ENCODE measurements at regions not wholly inside any gene's neighbourhood (a gene's known extent, or its start where the extent isn't known, plus 50 kb on each side); places are given as distances from the start of the nearest gene placed in this dataset.

- TF ChIP-seq CTCF (IDR thresholded peaks at IDR 0.05; ENCODE audit: borderline replicate concordance, insufficient read depth, low read depth, low read length), result no peak
Observed at GRCh38 chr5:162497455-162497854, 429.9 kb downstream of the GABRG2 start.

GRCh38 chr5:162502780-162503179 lies 435.2 kb downstream of the GABRG2 start:
- H3K4me3 ChIP-seq (ENCODE audit: low read depth, low read length), result no peak overlapping the region
- no peak for TF ChIP-seq CTCF (IDR thresholded peaks at IDR 0.05; ENCODE audit: borderline replicate concordance, insufficient read depth, low read depth, low read length)

More at GRCh38 chr5:162497455-162497854, 429.9 kb downstream of the GABRG2 start:
- H3K4me3 ChIP-seq (ENCODE audit: low read depth, low read length), result no peak overlapping the region

GRCh38 chr5:162503796-162504195 lies 436.2 kb downstream of the GABRG2 start:
- TF ChIP-seq CTCF (IDR thresholded peaks at IDR 0.05; ENCODE audit: borderline replicate concordance, insufficient read depth, low read depth, low read length), result no peak
- no peak overlapping the region for H3K4me3 ChIP-seq (ENCODE audit: low read depth, low read length)

GRCh38 chr5:162512935-162513565 lies 445.5 kb downstream of the GABRG2 start:
- H3K4me3 ChIP-seq (ENCODE audit: low read depth, low read length), result no peak overlapping the region
- no peak for TF ChIP-seq CTCF (IDR thresholded peaks at IDR 0.05; ENCODE audit: borderline replicate concordance, insufficient read depth, low read depth, low read length)

- no peak for TF ChIP-seq CTCF (IDR thresholded peaks at IDR 0.05; ENCODE audit: borderline replicate concordance, insufficient read depth, low read depth, low read length)
- no peak overlapping the region for H3K4me3 ChIP-seq (ENCODE audit: low read depth, low read length)
Observed at GRCh38 chr5:162514116-162514515, 446.5 kb downstream of the GABRG2 start.

- TF ChIP-seq CTCF (IDR thresholded peaks at IDR 0.05; ENCODE audit: borderline replicate concordance, insufficient read depth, low read depth, low read length), result no peak
- no peak overlapping the region for H3K4me3 ChIP-seq (ENCODE audit: low read depth, low read length)
Observed at GRCh38 chr5:162520878-162521277, 453.3 kb downstream of the GABRG2 start.

- TF ChIP-seq CTCF (IDR thresholded peaks at IDR 0.05; ENCODE audit: borderline replicate concordance, insufficient read depth, low read depth, low read length), result no peak
- H3K4me3 ChIP-seq (ENCODE audit: low read depth, low read length), result no peak overlapping the region
Observed at GRCh38 chr5:162529209-162529608, 461.6 kb downstream of the GABRG2 start.

All from GM12875 (cell line).